Activated naive CD4-positive, alpha-beta T cell (primary cell): ENCODE measurements at regions not wholly inside any gene's neighbourhood (a gene's known extent, or its start where the extent isn't known, plus 50 kb on each side); places are given as distances from the start of the nearest gene placed in this dataset.

Experiments used
- DNase-seq, 4 experiments: peaks; one replicate each; lab custom pipeline; 2025; lab: John Stamatoyannopoulos, UW

GRCh38 chr2:126774761-126775160 lies 118.8 kb downstream of the GYPC start:
- DNase-seq, result no peak

DNA sequence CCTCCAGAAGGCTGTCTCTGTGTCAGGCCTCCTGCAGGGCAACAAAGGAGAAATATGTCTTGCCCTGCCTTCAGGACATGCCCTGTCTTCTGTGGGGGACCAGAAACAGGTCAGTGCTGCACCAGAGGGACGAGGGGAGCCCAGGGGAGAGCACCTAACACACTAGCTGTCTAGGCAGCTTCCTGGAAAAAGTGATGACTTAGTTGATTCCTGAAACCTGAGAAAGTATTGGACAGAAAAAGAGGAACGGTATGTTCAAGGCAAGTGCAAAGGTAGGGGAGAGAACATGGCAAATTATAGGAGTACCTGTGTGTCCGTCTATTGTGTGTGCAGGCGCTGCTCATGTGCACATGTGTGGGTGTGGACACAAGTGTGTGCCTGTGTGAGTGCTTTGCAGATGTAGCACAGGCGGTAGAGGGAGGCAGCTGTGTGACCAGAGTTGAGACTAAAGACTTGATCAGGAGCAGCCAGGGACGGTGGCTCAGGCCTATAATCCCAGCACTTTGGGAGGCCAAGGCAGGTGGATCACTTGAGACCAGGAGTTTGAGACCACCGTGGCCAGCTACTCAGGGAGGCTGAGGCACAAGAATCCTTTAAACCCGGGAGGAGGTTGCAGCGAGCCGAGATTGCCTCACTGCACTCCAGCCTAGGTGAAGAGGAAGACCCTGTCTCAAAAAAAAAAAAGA lies 119.5 kb downstream of the GYPC start:
- no peak for DNase-seq

- DNase-seq, result no peak
Measured at GRCh38 chr2:126776255-126776654, 120.3 kb downstream of the GYPC start.

DNA sequence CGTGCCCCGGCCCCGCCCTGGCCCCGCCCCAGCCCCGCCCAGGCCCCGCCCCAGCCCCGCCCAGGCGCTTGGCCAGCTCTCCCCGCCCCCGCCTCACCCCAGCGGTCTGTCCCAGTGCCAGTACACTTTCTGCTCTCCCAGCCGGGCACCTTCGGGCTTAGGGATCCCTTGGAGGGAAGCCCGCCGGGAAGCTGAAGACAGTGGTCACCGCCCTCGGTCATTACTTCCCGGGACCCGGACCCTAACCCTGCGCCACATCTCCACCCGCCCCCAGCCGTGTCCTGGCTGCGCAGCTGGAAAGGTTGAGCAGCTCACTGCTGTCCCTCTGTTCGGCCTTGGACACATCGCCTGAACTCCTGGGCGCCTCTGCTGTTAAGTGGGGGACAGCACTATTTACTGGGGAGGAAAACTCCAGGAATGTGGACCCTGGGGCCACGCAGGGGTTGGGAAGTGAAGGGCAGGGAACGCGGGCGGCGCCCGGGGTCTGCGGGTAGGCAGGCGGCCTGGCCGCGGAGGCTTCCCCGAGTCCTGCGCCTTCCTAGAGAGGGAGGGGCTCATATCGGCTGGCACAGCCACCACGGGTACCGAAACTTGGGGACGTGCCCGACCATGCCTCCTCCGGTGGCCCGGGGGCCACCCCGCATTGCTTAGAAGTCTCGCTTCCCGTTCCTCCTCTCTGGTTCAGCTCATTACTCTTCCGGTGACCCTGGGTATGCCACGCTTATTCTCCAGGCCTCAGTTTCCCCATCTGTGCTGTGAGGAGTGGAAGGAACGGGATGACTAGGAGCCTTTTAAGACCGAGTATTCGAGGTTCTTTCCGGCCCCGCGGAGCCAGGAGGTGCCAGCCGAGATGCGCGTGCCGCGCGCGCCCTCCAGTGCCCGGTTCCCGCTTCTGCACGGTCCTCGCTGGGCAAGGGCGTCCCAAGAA lies 121.0 kb downstream of the GYPC start:
- peak; percentile 51 to 77 (median 66) for DNase-seq

- no peak for DNase-seq
Measured at GRCh38 chr2:126777620-126777978, 121.1 kb upstream of the TEX51 start.

DNA sequence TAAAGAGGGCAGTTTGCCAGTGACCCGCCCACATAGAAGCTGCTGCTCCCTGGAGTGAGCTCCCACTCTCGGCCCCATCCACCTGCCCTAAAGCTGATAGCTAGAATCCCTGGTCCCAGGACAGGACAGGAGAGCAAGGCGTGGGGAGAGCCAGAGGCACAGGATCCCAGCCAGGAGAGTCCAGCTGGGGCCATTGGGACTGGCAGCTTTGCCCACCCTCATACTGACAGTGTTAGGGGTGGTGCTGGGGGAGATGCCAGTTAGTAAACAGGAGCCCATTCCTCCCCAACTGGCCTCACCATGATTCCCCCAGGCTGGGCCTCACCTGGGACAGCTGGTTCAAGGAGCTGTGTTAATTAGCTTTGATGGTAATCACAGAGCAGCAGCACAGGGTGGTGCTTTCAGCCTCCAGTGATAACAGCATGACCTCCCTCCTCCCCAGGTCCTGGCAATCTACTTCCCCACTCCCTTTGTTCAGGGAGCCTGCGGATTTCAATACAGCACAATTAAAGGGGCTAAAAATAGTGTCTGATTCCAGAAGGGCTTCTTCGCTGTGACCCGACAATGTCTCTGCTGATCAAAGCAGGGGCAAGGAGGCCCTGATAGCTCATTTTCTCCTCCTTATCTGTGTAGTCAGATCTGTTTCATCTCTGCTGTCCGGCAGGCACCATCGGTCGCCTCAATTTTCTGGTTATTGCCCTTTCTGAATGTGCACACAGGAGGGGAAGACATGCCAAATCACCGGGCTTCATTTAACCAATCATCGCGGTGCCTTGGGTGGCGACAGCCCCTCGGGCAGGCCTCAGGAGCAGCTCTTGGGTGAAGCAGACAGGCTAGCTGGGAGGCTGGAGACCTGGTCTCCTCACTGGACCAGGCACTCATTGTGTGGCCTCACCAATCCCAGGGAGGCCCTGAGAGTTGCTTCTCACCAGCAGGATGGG lies 119.9 kb upstream of the TEX51 start:
- DNase-seq, result no peak

GRCh38 chr2:126781206-126781605 lies 117.5 kb upstream of the TEX51 start:
- no peak for DNase-seq

GRCh38 chr2:126781806-126782205 lies 116.9 kb upstream of the TEX51 start:
- DNase-seq, result no peak

GRCh38 chr2:126782648-126783047 lies 116.0 kb upstream of the TEX51 start:
- DNase-seq, result no peak

GRCh38 chr2:126783341-126783740 lies 115.3 kb upstream of the TEX51 start:
- no peak for DNase-seq

DNA sequence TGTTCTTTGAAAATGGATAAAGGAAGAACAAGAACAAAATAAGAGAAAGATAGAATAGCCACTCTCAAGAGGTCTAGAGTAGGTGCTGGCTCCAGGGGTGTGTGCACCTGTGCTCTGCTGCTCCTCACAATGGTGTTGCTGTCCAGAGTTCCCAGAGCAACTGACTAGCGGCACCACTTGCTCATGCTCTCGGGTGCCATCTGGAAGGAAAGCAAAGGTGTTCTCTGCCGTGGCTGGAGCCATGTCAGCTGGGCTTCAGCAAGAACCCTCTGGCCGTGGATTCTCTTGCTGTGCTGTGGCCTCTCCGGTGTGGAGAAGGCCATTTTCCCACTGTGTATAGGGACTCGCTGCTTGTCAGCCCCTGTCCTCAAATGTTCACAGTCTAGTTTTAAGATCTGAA lies 114.6 kb upstream of the TEX51 start:
- DNase-seq, result no peak

- DNase-seq, result no peak
Measured at GRCh38 chr2:126784621-126785020, 114.1 kb upstream of the TEX51 start.

DNA sequence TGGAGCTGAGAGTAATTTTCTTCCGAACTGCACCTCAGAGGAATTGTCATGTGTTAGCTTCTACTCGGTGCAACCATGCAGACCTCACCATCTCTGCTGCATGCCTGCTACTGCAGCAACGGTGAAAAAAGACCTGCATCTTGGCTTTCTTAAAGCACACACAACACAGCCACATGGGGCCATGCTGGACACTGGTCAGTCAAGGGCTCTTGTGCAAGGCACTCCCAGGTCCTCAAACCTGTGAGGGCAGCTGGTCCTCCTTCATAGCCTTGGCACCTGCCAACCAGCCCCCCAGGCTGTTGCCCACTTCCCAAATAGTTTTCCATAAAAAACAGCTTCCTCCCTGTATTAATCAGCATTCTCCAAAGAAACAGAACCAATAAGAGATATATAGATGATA lies 113.5 kb upstream of the TEX51 start:
- no peak for DNase-seq

GRCh38 chr2:126785862-126786261 lies 112.8 kb upstream of the TEX51 start:
- no peak for DNase-seq

DNA sequence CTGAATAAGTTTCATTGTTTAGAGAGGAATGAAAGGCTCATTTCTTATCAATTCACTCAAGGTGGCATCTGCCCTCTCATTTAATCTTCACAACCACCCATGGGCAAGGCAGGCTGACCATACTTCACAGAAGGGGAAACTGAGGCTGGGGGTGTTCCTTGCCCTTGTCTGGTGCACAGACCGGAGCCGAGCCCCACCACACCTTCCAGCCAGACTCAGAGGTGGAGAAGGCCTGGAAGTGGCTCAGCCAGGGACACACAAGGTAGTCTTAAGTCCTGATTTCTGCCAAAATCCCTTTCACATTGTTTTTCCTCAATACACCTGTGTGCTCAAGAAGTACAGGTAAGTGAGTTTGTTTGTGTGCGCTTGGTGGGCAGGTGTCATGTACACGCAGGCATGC lies 111.9 kb upstream of the TEX51 start:
- no peak for DNase-seq

- no peak for DNase-seq
Measured at GRCh38 chr2:126787289-126787688, 111.4 kb upstream of the TEX51 start.

DNA sequence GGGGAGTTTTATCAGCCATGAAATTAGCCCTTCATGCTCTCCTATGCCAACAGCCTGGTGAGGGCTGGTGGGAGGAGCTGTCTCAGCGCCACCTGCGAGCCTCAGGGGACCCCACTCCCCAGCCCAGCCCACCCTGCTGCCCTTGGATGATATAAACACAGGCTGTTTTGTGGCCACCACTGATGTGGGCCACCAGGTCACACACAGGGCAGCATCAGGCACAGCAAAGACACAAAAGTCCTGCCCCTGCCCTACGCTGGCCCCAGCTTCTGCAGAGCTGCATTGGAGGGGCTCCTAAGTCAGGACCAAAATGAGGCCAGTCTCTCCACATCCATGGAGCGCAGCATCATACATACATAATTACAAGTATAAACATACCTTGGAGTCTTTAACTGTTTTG lies 110.6 kb upstream of the TEX51 start:
- DNase-seq, result no peak

GRCh38 chr2:126788652-126789051 lies 110.0 kb upstream of the TEX51 start:
- no peak for DNase-seq

GRCh38 chr2:126790987-126791780 lies 107.5 kb upstream of the TEX51 start:
- no peak for DNase-seq

GRCh38 chr2:126792186-126792585 lies 106.5 kb upstream of the TEX51 start:
- no peak for DNase-seq

GRCh38 chr2:126792993-126793392 lies 105.7 kb upstream of the TEX51 start:
- no peak for DNase-seq
